Left renal cortex interstitium (tissue), 4 donors: ENCODE measurements at regions not wholly inside any gene's neighbourhood (a gene's known extent, or its start where the extent isn't known, plus 50 kb on each side); places are given as distances from the start of the nearest gene placed in this dataset.
"Not testable (repeated sequence)": the region's sequence is repeated elsewhere in the genome, so short reads cannot be mapped to it uniquely, and the experiment has no call there.

Source experiments
- DNase-seq, 4 donors: peaks; one replicate each; pipeline ENCODE4 v3.0.0-alpha.2; 2013; ENCODE audit warnings: low read depth in 4 of 4, low spot score in 2 of 4, missing footprints in 1 of 4

DNA sequence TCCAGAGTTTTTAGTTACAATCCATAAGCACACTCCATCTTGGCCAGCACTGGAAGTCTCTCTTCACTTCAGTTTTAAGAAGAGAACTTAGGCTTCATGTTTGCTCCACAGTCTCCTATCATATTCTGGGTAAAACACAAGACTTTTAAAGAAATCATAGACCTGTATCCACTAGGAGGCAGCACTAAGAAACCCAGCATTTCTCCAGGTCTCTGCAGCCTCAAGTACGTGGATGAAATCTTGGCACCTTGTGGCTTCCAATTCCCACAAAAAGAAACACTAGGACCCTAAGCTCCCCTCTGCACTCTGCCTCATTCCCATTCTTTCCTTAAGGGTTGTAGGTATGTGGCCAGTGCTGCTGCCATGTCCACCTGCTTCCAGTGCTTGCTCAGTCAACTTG, 367.3 kb upstream of the CASK start:
- no peak for DNase-seq

DNA sequence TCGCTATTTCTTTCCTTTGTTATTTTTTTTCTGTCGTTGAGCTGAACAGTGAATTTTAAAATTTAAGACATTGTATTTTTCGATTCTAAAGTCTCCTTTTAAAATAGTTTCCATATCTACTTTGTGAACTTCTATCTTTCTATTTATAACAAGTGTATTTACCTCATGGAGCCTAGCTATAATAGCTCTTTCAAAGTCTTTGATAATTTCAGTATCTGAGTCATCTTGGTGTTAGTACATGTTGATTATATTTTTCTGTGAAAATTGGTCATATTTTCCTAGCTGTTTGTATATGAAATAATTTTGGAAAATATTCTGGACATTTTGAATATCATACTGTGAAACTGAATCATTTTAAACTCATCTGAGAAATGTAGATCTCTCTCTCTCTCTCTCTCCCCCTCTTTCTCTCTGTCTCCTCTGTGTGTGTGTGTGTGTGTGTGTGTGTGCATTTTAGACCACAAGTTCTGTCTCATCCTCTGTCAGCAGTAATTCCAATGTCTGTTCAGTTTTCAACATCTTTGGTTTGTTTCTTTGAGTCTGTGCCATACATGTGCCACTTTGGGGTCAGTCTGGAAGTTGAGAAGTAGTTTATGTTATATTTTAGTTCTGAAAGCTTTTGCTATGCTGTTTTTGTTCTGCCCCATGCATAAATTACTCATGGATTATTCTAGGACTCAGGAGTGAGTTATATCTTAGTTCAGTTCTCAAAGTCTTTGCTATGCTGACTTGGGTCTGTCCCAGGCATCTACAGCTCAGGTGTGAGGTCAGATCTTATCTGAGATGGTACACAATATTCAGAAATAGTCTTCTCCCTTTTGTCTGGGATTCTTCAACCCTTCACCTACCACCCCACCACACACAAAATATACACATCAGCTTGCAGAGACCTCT, 366.4 kb upstream of the CASK start:
- no peak for DNase-seq

- DNase-seq, result not testable (repeated sequence)
Observed at GRCh38 chrX:42285681-42286080, 362.3 kb upstream of the CASK start.

DNA sequence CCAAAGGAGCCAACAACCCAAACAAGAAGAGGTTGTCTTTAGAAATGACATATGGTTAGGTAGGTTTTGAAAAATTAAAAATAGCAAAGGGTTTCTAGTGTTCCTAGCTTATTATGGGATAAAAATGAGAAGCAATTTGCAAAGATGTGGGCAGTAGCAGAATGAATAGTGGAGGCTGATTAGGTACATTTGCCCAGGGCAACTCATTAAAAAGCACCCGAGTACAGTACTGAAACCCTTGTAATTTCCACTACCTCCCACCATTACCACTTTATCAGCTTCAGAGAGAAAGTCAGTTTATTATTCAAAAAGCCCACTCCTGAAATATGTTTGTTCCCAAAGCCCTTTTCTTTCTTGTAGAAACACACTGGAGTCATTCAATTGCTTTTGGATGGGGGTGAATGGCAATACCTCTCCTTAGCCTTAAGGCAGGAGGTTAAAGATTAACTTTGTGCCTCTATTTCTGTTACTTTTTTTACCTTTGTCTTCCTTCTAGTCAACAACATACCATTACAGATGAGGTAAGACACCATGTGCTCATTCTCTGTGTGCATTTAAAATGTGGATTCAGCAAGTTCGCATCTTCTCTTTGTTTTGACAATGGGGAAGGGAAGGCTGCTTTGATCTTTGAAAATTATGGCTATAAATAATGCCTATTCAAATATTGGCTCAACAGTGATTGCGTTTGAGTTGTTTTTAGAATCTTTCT, 353.8 kb upstream of the CASK start:
- DNase-seq, result no peak

- no peak for DNase-seq
Observed at GRCh38 chrX:42274151-42274550, 350.8 kb upstream of the CASK start.

DNA sequence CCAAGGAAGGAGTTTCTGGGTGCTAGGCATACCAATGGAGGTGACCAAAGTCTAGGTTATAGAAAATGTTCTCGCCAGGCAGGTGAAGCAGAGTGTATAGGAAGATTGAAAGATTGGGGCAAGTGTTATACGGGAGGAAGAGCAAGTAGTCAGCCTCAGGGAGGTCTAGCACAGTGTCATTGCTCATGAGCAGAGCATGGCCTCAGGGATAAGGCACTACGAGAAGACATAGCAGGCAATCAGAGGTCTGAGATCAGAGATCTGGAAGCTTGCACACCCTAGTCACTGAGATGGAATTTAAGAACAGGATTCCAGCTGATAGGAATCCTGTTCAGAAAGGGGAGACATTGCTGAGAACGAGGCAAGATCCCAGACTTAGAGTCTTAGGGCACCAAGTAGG, 350.0 kb upstream of the CASK start:
- no peak for DNase-seq

- DNase-seq, result no peak
Observed at GRCh38 chrX:42269186-42269585, 345.8 kb upstream of the CASK start.

GRCh38 chrX:42260854-42261253, 337.5 kb upstream of the CASK start:
- no peak for DNase-seq

DNA sequence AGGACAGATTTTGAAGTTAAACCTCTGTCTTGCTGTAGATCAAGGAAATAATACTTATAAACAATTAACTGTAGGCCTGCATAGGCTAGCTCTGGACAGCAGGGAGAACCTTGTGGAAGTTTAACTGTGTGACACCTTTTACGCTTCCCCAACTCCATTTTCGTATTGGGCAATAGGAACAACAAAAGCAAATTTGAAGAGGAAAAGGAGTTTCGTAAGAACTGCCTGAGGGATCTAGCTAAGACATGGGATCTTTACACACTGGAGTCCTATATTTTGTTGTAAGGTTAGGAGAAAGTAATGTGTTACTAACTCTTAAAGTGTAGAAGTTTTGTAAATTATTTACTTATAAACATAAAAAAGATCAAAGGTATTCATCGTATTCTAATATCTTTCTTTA, 324.9 kb upstream of the CASK start:
- no peak for DNase-seq

- DNase-seq, result no peak
Observed at GRCh38 chrX:42247241-42247640, 323.9 kb upstream of the CASK start.

- DNase-seq, result no peak
Observed at GRCh38 chrX:42246814-42247213, 323.5 kb upstream of the CASK start.

DNA sequence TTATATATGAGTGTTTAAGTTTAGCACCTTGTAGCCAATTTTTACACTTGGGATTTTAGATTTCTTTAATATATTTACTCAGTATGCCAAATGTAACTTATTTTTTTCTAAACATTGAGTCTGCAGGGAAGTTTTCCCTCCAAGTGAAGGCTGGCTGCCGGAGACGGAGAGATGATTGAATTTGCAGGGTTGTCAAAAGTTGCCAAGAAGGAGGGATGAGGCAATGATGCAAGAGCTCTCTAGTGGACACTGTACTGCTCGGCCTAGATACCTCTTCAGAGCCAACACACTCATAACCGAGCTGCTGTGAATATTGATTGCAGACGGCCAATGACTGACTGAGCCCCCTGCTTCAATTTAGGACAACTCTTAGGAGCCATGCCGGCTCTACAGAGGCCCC, 318.6 kb upstream of the CASK start:
- DNase-seq, result no peak

GRCh38 chrX:42241421-42241820, 318.1 kb upstream of the CASK start:
- no peak for DNase-seq

DNA sequence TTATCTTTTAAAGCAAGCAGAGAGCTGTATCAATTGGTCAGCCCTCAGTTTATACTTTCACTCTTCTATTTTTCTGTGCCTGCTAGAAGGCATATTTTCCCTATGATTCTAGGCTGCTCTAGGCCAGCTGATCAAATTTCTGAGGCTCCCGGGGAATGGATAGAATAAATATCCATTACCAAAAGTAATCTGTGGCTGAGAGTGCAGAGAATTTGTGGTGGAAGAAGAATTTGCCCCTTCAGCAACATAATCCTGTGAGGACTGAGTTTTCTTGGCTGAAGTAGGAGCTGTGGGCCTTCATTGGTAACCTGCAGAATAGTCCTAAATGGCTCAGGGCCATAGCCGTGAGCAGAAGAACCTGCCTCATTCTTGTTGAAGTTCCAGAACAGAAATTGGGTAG, 314.6 kb upstream of the CASK start:
- DNase-seq, result no peak

GRCh38 chrX:42229533-42229932, 306.2 kb upstream of the CASK start:
- no peak for DNase-seq

DNA sequence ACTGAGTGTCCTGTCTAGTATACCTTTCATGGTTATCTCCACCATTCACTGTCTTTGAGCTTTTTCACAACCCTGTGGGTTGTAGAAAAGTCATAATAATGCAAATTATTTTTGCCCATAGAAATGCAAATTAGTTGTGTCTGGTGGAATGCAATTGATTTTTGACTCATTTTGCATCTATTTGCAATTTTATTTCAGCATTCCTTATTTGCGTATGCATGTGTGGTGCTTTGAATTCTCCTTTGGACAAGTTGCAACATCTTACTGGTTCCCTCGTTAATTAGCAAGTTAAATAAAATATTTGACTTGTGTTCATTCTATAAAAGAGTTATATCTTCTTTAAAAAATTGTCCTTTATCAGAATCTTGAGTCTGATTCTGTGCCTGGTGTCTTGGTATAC, 297.3 kb upstream of the CASK start:
- DNase-seq, result no peak

DNA sequence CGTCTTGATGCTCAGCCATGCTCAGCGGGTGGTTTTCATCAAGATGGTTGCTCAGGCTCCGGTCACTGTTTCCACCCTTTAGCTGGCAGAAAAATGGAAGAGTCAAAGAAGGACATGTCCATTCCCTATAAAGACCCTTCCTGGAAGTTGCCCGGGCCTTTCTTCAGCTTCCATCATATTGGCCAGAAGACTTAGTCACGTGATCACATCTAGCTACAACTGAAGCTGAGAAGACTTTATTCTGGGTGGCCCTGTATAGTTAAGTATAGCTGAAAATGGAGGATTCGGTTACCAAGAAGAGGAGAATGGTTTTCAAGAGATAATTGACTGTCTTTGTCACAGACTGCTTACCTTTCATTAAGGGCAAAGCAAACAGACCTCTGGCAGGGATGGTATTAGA, 296.7 kb upstream of the CASK start:
- no peak for DNase-seq

DNA sequence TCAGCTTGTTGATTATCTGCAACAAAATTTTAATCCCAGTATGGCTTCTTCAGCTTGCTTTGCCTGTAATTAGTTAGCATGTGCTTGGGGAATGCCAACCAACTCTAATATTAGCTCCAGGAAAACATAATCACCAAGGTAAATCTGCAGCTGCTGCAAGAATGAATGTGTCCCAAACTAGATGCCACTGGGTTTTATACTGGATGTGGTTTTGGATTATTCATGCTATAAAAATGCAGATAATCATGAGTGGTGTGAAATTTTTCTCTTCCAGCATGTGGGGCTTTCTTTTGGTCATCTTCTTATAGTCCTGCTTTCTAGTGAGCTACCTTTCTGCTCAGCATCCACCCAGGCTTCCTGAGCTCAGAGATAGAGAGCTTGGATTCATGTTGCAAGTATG, 295.9 kb upstream of the CASK start:
- no peak for DNase-seq

DNA sequence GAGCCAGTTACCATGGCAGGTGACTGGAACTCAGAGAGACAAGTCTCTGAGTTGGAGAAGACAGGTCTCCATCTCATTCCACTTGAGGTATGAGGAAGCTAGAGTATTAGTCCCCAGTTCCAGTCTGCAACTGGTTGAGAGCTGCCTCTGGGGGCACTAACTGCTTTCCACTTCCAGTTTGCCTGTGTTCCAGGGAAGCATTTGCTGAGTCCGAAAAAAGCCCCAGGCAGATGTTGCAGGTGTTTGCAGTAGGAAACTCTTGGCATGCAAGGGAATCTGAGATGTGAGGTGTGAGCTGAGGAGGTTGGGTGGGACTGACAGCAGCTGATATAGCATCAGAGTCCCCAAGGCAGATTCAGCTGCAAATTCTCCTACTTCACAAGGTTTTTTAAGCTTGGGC, 272.2 kb upstream of the CASK start:
- DNase-seq, result no peak

GRCh38 chrX:42189576-42189975, 266.2 kb upstream of the CASK start:
- no peak for DNase-seq

GRCh38 chrX:42188730-42189129, 265.4 kb upstream of the CASK start:
- no peak for DNase-seq

GRCh38 chrX:42176789-42177188, 253.4 kb upstream of the CASK start:
- no peak for DNase-seq
